ENCODE measurements at regions not wholly inside any gene's neighbourhood (a gene's known extent, or its start where the extent isn't known, plus 50 kb on each side); places are given as distances from the start of the nearest gene placed in this dataset.

GRCh38 chr6:140677781-140678528, 1303.5 kb upstream of the CITED2 start:
- Histone ChIP-seq H3K9me3 (replicated peaks) (no peaks in the 10 kb centered on the region), H3K27me3 (ENCODE audit: low read depth) (no peaks in the 10 kb centered on the region), H3K4me1 (peaks cover 4% of the 10 kb centered on the region), H3K4me3 (no peak overlapping the region), H3K36me3 (no peaks in the 10 kb centered on the region), H3K27ac (replicated peaks) (no peak overlapping the region)
- intact Hi-C loops (cut with micrococcal nuclease) = no loop called here
- no peak for TF ChIP-seq CTCF (IDR thresholded peaks at IDR 0.05; ENCODE audit: borderline replicate concordance)
- DNase-seq = no peak

- no peaks in the 10 kb centered on the region for H3K4me1 ChIP-seq
- DNase-seq = no peak
- no peak overlapping the region for H3K27ac ChIP-seq (replicated peaks)
- peaks cover 9% of the 10 kb centered on the region for H3K9me3 ChIP-seq (replicated peaks)
- no peak overlapping the region for H3K4me3 ChIP-seq
- H3K27me3 ChIP-seq (ENCODE audit: low read depth) = no peaks in the 10 kb centered on the region
- H3K36me3 ChIP-seq = no peaks in the 10 kb centered on the region
- intact Hi-C loops (cut with micrococcal nuclease) = no loop called here
- TF ChIP-seq CTCF (IDR thresholded peaks at IDR 0.05; ENCODE audit: borderline replicate concordance) = no peak
These were observed 1297.5 kb upstream of the CITED2 start for GRCh38 chr6:140671926-140672325.

GRCh38 chr6:140670021-140670420, 1295.6 kb upstream of the CITED2 start:
- no peak for TF ChIP-seq CTCF (IDR thresholded peaks at IDR 0.05; ENCODE audit: borderline replicate concordance)
- Histone ChIP-seq H3K4me1 (no peaks in the 10 kb centered on the region), H3K4me3 (no peak overlapping the region), H3K36me3 (no peaks in the 10 kb centered on the region), H3K27me3 (ENCODE audit: low read depth) (no peaks in the 10 kb centered on the region), H3K27ac (replicated peaks) (no peak overlapping the region), H3K9me3 (replicated peaks) (peaks cover 9% of the 10 kb centered on the region)
- intact Hi-C loops (cut with micrococcal nuclease) = no loop called here
- DNase-seq = no peak

- intact Hi-C loops (cut with micrococcal nuclease) = no loop called here
- Histone ChIP-seq H3K9me3 (replicated peaks) (peaks cover 9% of the 10 kb centered on the region), H3K27me3 (ENCODE audit: low read depth) (no peaks in the 10 kb centered on the region), H3K4me3 (no peak overlapping the region), H3K27ac (replicated peaks) (no peak overlapping the region), H3K4me1 (no peaks in the 10 kb centered on the region), H3K36me3 (no peaks in the 10 kb centered on the region)
- DNase-seq = no peak
- TF ChIP-seq CTCF (IDR thresholded peaks at IDR 0.05; ENCODE audit: borderline replicate concordance) = no peak
These were observed 1294.9 kb upstream of the CITED2 start for GRCh38 chr6:140669321-140669720.

GRCh38 chr6:140663772-140664171, 1289.3 kb upstream of the CITED2 start:
- no peak for TF ChIP-seq CTCF (IDR thresholded peaks at IDR 0.05; ENCODE audit: borderline replicate concordance)
- intact Hi-C loops (cut with micrococcal nuclease) = no loop called here
- Histone ChIP-seq H3K27me3 (ENCODE audit: low read depth) (no peaks in the 10 kb centered on the region), H3K4me1 (no peaks in the 10 kb centered on the region), H3K27ac (replicated peaks) (no peak overlapping the region), H3K4me3 (no peak overlapping the region), H3K9me3 (replicated peaks) (no peaks in the 10 kb centered on the region), H3K36me3 (no peaks in the 10 kb centered on the region)
- no peak for DNase-seq
